ENCODE measurements at regions not wholly inside any gene's neighbourhood (a gene's known extent, or its start where the extent isn't known, plus 50 kb on each side); places are given as distances from the start of the nearest gene placed in this dataset.

DNA sequence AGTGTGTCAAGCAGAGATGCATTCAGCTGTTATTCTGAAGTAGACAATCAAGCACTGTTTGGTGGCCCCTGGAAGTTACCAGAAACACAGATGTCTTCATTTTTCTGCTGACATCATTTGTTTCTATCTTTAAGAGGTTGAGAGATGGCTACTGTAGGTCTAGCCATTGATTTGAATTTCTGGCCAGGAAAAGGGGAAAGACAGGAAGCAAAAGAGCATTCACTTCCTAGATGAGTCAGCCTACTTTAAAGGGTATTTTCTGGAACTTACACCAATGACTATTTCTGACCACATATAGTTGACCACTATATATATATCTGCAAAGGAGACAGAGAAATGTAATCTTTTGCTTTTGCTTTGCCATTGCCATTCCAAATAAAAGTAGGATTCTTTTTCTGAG lies 900.1 kb upstream of the SOX11 start (continued):
- TF ChIP-seq, protein P1, sequence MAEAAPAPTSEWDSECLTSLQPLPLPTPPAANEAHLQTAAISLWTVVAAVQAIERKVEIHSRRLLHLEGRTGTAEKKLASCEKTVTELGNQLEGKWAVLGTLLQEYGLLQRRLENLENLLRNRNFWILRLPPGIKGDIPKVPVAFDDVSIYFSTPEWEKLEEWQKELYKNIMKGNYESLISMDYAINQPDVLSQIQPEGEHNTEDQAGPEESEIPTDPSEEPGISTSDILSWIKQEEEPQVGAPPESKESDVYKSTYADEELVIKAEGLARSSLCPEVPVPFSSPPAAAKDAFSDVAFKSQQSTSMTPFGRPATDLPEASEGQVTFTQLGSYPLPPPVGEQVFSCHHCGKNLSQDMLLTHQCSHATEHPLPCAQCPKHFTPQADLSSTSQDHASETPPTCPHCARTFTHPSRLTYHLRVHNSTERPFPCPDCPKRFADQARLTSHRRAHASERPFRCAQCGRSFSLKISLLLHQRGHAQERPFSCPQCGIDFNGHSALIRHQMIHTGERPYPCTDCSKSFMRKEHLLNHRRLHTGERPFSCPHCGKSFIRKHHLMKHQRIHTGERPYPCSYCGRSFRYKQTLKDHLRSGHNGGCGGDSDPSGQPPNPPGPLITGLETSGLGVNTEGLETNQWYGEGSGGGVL (tag by site-specific recombination; IDR thresholded peaks at IDR 0.05) = no peak
- TF ChIP-seq ZNF660 (tag by site-specific recombination; IDR thresholded peaks at IDR 0.05) (no peak), HOXD13 (CRISPR knock-in tag; IDR thresholded peaks at IDR 0.05; ENCODE audit: borderline replicate concordance) (no peak), ZNF600 (tag by site-specific recombination; IDR thresholded peaks at IDR 0.05) (no peak), ZNF169 (tag by site-specific recombination; IDR thresholded peaks at IDR 0.05) (no peak), ZBTB21 (tag by site-specific recombination; IDR thresholded peaks at IDR 0.05) (no peak), ZNF629 (tag by site-specific recombination; IDR thresholded peaks at IDR 0.05) (no peak)

DNA sequence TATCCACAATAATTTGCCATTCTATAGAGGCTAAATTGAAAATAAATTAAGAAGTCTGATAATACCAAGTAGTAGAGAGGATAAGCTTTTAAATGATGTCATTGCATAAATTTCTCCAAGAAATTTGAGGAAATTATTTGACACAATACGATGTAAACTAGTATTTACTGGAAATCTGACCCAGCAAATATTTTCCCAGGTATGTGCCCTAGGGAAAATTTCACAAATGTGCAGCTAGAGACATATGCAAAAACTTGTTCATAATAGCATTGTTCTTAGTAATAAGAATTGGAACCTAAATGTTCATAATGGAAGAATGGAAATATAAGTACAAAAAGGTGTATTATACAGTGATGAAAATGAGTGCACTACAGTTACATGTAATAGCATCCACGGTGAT lies 888.8 kb upstream of the SOX11 start:
- ChIA-PET POLR2A (no interaction called here), CTCF (interaction anchor here (1.2 kb wide), 1 partner anchor 40 kb away, joined by 3 read pairs; no protein-coding TSS in a partner anchor)
- H3K4me1 ChIP-seq (ENCODE audit: control insufficient read depth, insufficient read depth, low read length) = no peaks in the 10 kb centered on the region
- H3K4me3 ChIP-seq (ENCODE audit: low read depth, low read length) = no peak overlapping the region
- H3K27ac ChIP-seq (ENCODE audit: extremely low read depth, low read depth, low read length) = no peak overlapping the region
- TF ChIP-seq, protein P2, sequence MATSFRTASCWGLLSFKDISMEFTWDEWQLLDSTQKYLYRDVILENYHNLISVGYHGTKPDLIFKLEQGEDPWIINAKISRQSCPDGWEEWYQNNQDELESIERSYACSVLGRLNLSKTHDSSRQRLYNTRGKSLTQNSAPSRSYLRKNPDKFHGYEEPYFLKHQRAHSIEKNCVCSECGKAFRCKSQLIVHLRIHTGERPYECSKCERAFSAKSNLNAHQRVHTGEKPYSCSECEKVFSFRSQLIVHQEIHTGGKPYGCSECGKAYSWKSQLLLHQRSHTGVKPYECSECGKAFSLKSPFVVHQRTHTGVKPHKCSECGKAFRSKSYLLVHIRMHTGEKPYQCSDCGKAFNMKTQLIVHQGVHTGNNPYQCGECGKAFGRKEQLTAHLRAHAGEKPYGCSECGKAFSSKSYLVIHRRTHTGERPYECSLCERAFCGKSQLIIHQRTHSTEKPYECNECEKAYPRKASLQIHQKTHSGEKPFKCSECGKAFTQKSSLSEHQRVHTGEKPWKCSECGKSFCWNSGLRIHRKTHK (tag by site-specific recombination; IDR thresholded peaks at IDR 0.05) = no peak
- TF ChIP-seq ZNF341 (tag by site-specific recombination; IDR thresholded peaks at IDR 0.05; ENCODE audit: low read depth) (no peak), ZFP3 (tag by site-specific recombination; IDR thresholded peaks at IDR 0.05; ENCODE audit: low read depth) (no peak), ZNF416 (tag by site-specific recombination; IDR thresholded peaks at IDR 0.05) (no peak), ZBTB7A (tag by site-specific recombination; IDR thresholded peaks at IDR 0.05; ENCODE audit: low read depth) (no peak), ZXDB (tag by site-specific recombination; IDR thresholded peaks at IDR 0.05) (no peak), ZSCAN23 (tag by site-specific recombination; IDR thresholded peaks at IDR 0.05) (no peak), PRDM1 (tag by site-specific recombination; IDR thresholded peaks at IDR 0.05) (no peak), ZNF837 (tag by site-specific recombination; IDR thresholded peaks at IDR 0.05) (no peak), ZNF335 (tag by site-specific recombination; conservative IDR thresholded peaks at IDR 0.05) (no peak)
- TF ChIP-seq, protein P3, sequence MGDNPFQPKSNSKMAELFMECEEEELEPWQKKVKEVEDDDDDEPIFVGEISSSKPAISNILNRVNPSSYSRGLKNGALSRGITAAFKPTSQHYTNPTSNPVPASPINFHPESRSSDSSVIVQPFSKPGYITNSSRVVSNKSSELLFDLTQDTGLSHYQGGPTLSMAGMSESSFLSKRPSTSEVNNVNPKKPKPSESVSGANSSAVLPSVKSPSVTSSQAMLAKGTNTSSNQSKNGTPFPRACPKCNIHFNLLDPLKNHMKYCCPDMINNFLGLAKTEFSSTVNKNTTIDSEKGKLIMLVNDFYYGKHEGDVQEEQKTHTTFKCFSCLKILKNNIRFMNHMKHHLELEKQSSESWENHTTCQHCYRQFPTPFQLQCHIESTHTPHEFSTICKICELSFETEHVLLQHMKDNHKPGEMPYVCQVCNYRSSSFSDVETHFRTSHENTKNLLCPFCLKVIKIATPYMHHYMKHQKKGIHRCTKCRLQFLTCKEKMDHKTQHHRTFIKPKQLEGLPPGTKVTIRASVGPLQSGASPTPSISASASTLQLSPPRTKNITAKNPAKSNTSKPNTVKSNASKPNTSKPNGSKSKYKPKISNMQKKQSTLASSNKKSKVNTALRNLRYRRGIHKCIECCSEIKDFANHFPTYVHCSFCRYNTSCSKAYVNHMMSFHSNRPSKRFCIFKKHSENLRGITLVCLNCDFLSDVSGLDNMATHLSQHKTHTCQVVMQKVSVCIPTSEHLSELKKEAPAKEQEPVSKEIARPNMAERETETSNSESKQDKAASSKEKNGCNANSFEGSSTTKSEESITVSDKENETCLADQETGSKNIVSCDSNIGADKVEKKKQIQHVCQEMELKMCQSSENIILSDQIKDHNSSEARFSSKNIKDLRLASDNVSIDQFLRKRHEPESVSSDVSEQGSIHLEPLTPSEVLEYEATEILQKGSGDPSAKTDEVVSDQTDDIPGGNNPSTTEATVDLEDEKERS (tag by site-specific recombination; IDR thresholded peaks at IDR 0.05) = no peak
- TF ChIP-seq, protein P1 (tag by site-specific recombination; IDR thresholded peaks at IDR 0.05) = no peak
- TF ChIP-seq, protein P4, sequence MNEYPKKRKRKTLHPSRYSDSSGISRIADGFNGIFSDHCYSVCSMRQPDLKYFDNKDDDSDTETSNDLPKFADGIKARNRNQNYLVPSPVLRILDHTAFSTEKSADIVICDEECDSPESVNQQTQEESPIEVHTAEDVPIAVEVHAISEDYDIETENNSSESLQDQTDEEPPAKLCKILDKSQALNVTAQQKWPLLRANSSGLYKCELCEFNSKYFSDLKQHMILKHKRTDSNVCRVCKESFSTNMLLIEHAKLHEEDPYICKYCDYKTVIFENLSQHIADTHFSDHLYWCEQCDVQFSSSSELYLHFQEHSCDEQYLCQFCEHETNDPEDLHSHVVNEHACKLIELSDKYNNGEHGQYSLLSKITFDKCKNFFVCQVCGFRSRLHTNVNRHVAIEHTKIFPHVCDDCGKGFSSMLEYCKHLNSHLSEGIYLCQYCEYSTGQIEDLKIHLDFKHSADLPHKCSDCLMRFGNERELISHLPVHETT (tag by site-specific recombination; IDR thresholded peaks at IDR 0.05) = no peak
- no peaks in the 10 kb centered on the region for H3K9me3 ChIP-seq (ENCODE audit: control insufficient read depth, insufficient read depth, low read depth, low read length)
- no peaks in the 10 kb centered on the region for H3K36me3 ChIP-seq (ENCODE audit: control insufficient read depth in 2 of 2, insufficient read depth in 1 of 2, low read length in 2 of 2)
